RCC 7860 (cell line): ENCODE measurements at regions not wholly inside any gene's neighbourhood (a gene's known extent, or its start where the extent isn't known, plus 50 kb on each side); places are given as distances from the start of the nearest gene placed in this dataset.

Experiments
- DNase-seq: peaks from one replicate; pipeline ENCODE4 v3.0.0-alpha.2; 2015; ENCODE audit warnings: low spot score
- FAIRE-seq: peaks from 2 replicates; lab custom pipeline; 2012; peaks lifted over from hg19 to GRCh38; lab: Jason Lieb, UNC

DNA sequence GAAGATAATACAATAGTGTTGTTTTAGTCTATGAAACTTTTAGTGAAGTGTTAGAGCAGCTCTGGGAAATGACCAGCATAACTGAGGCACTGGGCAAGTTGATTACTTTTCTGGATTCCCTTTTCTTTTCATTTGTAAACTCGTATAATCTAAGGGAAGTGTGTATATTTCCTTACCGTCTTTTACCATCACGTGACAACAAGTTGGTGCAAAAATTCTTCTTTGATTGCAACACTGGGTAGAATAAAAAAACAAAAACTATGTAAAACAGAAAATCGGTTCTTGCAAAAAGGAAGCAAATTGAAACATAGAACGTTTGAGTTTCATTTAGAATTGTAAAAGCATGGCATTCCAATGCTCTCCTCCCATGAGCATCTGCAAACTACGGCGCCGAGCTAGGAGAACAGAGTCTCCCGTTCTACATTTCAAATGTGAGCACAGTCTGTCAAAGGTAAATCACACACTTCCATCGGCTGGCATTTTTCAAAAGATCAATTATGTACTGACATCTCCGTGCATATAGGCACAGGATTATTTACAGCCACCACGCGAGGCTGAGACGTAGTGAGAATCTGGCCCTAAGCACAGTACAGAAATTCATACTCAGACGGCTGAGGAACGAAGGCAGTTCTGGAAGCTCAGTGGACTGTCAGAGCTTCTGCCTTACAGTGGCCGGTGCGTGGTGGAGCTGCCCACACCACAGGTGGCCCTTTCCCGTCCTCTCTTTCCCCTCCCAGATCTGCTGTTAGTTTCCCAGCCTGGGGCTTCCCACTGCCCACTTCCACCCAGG, 314.0 kb downstream of the BMP7 start:
- no peak for FAIRE-seq
- DNase-seq: no peak

DNA sequence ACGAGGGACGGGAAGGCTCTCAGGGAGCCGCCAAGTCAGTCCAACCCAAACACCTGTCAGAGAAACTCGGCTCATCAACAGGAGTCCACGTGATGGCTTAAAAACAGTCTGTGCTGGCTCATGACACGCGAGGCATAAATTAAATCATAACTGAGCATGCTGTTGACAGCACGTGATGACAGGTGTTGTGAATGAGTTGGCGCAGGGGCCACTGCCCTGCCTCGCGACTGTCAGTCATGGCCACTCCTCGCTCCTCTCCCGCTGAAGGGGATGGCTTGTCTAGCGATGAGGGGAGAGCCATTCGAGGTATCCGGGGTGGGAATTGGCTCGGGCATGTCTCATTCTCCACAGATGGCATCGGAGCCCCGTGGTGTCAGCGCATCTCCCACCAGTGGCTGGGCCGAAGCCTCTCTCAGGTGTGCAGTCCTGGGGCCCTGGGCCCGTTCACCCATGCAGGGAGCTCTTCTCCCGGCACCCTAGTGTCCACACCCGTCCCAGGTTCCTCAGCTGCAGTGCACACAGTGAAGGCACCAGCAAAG, 313.3 kb downstream of the BMP7 start:
- DNase-seq (no peak), FAIRE-seq (no peak)

DNA sequence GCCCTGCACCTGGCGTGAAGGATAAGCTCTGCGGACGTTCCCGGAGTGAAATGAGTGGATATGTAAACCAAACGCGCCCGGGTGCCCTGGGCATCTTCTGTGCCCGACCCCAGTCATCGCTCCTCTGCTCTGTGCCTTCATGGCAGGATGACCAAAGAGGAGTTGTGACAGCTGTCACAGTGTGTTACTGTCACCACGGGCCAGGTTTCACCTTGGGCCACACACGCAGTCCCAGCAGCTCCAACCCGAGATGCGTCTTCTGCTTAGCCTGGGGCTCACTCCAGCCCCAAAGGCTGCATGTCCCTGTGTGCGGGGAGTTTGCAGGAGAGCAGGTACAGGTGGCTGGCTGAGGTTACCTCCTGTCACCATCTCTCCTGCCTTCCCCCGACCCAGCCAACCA, 311.6 kb downstream of the BMP7 start:
- no peak for DNase-seq
- FAIRE-seq: no peak

DNA sequence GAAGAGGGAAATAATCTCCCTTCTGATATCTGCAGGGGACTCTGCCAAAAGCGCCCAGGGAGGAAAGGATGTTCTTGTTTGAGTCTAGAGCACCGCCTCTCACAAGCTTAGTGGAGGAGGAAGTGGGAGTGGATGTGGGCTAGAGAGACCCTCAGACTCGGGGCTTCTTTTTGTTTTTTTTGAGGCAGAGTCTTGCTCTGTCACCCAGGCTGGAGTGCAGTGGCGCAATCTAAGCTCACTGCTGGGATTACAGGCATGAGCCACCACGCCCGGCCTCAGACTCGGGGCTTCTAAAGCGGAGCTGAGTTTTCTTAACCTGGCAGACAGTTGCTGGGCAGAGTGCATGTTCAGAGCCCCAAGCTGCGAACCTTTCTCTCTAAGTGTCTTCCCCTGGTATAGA, 310.8 kb downstream of the BMP7 start:
- no peak for FAIRE-seq
- DNase-seq: no peak

DNA sequence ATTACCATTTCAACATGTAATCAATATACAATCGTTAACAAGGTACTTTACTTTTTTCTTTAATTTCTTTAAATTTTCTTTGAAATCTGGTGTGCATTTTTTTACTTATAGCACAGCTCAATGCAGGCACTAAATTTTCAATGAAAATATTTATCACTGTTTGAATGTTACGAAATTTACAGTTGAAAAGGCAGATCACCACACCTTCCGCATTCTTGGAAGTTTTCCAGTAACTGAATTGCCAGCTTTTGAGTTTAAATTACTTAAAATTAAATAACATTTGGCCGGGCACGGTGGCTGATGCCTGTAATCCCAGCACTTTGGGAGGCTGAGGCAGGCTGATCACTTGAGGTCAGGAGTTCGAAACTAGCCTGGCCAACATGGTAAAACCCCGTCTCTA, 309.9 kb downstream of the BMP7 start:
- DNase-seq (no peak), FAIRE-seq (no peak)

DNA sequence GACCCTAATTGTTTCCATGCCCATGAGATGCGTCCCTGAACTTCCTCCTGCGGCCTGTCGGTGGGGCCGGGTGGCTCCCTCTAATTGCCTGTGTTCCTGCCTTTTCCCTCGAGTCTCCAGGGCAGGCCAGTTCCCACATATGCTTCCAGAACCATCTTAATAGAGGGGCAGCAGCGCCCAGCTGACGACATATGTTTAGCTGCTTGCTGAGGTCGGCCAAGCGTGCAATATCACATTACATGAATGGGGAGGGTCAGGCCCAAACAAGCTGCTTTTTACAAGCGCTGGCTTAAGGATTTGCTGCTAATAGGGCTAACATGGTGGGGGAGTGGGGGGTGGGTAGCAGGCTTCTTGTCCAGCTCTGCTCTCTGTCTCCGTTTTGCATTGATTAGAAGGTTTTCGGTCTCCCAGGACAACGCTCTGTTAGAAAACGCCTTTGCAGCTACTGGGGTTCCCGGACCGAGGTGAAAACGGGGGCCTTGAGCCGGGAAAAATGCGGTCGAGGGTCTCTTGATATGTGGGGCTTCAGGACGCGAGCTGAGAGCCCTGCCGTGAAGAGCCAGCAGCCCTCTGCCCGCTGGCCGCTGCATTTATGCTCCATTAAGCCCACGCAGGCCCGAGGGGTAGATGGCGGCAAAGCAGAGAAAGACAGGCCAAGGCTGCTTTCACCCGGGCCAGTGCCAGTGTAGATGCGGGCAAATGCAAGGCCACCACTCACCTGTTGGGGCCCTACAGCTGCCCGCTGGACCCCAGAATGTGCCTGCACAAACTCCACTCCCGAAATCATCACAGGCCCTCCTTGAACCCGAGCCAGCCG, 308.5 kb downstream of the BMP7 start:
- DNase-seq: no peak

DNA sequence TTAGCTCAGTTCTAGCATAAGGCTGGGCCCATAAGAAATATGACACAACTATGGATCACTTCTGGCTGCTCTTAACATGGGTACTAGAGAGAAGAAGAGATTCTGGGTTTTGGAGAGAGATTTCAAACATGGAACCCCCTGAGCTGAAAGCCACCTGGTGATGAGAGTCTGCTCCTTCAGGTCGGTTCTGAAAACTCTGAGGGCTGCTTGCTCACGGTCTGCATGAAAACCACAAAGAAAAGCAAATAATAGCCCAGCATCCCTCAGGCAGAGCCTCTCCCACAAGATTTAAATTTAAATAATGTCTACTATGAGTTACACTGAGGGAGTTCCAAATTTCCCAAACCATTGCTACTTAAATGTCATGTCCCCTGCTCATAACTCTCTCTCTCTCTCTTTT, 301.5 kb downstream of the BMP7 start:
- DNase-seq (no peak), FAIRE-seq (no peak)

More for the DNA sequence above, 308.5 kb downstream of the BMP7 start:
- FAIRE-seq: no peak

DNA sequence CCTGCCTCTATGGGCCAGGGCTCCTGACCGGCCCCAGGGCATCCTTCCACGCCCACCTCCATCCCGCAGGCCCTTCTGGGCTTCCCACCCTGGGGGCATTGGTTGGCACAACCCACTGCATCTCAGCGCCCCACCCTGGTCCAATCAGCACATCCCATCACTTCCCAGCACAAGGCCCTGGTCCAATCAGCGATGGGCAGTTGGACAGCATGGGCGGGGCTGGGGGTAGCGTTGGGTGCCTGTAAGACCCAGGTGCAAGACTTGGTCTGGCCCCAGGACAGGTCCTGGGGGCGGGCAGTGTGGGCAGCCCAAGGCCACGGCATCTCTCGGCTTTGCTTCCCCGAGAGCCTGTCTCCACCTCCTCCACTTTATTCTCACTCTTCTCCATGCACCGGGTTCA, 298.5 kb downstream of the BMP7 start:
- DNase-seq: no peak
- no peak for FAIRE-seq

DNA sequence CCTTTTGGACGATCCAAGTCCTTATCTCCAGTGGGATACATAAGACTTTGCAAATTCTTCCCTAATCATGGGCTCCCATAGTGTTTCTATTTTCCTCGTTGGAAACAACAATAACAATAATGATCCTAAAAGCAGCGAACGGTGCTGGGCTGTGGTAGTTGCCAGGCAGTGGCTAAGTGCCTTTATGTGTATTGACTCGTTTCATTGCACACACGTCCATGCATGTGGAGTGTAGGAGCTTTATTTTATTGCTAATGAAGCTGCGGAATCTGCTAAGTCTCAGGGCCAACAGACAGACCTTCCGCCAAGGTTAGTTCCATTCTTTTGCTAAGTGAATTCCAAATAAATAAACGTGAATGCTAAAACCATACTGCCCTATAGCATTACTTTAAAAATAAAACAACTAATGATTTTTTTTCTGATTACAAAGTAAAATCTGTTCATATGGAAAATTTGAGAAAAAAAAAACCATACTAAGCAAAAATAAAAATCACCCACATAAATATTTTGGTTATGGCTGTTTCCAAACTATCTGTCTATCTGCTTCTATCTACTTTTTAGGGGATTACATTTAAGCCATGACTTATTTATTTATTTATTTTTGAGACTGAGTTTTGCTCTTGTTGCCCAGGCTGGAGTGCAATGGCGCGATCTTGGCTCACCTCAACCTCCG, 297.9 kb downstream of the BMP7 start:
- FAIRE-seq (no peak), DNase-seq (no peak)

DNA sequence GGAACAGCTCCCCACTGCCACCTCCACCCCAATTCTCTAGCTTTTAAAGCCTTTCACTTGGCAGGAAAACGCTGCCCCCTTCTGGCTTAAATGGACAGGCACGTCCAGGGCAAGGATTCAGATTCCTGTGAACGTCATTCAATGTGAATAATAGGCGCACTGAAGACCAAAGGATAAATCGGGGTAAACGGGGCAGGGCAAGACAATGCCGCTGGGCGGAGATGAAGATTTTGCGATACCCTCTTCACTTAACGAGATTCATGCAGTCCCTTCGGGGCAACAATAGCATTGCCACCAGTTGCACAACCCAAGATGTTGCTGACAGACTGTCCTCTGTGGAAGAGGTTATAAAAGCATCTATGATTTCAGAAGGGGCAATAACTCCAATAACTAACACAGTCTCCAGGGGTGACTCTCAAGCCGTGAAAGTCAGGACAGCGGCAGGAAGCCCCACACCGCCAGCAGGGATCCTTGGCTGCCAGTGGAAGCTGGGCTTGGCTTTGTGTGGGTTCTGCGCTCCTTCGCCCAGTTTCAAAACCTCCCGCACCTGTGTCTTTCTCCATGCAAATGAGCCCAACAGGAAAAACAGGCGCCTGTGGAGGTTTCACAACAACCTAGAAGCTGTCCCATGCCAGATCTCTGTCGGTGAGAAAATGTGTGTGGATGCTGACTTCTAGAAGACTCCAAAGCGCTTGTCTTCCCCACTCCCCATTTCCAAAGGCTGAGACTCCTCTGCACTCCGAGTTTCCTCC, 291.8 kb downstream of the BMP7 start:
- FAIRE-seq (no peak), DNase-seq (peak; percentile 23)

DNA sequence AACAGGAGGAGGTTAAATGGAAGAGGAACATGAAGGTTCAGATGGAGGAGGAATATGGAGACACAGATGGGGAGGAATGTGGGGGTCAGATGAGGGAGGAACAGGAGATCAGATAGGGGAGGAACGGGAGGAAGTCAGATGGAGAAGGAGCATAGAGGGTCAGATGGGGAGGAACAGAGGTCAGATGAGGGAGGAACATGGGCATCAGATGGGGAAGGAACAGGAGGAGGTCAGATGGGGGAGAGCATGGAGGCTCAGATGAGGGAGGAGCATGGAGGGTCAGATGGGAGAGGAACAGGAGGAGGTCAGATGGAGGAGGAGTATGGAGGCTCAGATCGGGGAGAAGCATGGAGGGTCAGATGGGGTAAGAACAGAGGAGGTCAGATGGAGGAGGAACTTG, 290.6 kb downstream of the BMP7 start:
- DNase-seq: no peak
- FAIRE-seq: no peak

DNA sequence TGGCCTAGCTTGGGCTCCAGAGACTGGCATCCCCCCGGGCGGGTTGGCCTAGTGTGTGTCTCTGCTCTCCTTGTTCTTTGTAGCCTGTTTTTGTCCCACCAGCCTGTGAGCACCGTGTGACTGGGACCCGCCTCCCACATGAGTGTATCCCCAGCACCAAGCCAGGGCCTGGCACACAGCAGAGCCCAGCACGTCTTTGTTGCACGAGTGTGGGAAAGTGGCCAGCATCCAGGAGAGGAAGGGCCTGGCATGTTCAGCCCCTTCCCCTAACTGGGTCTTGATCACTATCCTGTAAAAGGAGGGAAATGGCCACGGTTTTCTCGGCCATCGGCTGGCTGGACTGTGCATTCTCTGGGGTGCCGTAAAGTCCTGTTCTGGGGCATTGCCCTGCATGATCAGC, 290.1 kb downstream of the BMP7 start:
- no peak for DNase-seq
- FAIRE-seq: no peak

DNA sequence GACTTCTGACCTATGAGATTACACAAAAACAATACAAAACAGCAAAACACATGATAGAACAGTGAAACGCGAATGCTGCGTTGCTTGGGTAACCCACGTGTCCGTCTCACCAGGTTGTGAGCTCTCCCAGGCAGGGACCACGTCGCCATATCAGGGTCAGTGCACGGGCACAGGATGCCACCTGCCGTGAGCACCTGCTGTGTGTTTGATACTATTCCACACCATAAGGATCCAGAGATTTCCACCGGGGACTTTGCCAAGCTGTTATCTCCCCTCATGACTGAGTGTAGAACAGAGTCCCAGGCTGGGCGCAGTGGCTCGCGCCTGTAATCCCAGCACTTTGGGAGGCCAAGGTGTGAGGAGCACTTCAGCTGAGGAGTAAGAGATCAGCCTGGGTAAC, 288.0 kb downstream of the BMP7 start:
- FAIRE-seq: no peak

DNA sequence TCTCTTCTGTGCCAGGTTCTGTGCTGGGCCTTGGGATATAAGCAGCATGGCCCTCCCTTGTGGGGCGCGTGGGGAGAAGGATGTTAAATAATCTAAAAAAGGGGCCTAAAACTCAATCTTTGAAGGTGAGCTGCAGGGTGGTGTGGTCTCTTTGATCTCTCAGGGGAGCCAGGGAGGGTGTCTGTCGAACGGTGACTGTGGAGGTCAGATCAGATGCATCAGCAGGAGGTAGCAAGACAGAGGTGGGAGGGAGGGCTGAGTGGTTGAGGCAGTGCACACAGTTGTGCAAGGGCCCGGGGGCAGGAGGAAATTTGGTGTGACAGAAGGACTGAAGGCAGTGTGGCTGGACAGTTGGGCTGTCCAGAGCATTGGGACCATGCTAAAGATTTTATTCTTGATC, 287.3 kb downstream of the BMP7 start:
- DNase-seq (no peak), FAIRE-seq (no peak)

More for the DNA sequence above, 288.0 kb downstream of the BMP7 start:
- no peak for DNase-seq

DNA sequence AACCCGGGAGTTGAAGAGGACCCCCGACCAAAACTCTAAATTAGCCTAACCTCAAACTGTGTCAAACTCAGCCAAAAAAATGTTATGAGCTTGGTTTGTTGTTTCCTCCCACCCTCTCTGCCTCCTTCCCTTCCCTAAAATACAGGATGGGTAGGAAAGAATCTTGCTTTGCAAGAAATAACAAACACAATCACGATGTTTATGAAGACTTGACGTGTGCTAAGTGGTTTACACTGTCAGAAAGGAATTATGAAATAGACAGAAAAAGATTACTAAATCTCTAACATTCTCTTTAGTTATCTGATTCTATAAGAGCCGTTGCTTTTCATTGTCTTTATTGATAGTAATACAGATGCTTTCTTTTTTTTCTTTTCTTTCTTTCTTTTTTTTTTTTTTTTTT, 285.1 kb downstream of the BMP7 start:
- FAIRE-seq (no peak), DNase-seq (no peak)

DNA sequence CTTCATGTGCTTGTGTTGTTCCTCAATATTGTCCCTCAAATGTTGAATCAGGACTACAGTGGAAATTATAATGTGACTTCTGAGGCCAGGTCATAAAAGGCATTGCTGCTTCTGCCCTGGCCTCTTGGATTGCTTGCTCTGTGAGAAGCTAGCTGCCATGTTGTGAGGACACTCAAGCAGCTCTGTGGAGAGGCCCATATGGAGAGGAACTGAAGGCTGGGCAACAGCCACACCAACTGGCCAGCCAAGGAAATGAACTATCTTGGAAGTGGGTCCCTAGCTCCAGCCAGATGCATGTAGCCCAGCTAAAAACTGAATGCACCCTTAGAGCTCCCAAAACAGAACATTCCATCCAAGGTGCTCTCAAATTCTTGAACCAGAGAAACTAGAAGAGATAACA, 282.6 kb downstream of the BMP7 start:
- DNase-seq (no peak), FAIRE-seq (no peak)

DNA sequence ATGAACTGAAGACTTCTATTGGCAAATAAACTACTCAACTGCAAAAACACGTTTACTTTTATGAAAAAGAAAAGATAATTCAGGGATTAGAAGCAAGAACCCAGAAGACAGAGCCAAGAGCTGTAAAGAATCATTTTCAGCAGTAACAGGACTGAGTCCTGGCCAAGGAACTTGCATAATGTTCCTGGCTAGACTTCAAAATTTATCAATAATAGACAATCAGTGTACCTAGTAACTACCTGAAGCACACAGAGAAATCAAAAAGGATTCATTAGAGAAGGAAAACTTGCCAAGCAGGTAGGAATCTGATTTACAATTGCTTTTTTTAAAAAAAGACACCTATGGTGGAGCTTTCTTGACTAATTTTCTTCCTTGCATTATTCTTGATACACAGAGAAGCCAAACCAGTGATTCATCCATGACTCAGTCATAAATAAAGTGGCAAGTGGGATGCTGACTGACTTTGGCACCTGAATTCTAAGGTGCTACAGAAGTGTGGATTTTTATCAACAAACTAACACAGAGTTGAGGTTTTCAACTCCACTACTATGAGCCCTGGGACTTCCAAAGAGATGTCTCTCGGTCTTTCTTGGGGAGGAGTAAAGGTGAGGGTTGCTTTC, 281.3 kb downstream of the BMP7 start:
- DNase-seq (peak; percentile 62), FAIRE-seq (peak; percentile 75)

DNA sequence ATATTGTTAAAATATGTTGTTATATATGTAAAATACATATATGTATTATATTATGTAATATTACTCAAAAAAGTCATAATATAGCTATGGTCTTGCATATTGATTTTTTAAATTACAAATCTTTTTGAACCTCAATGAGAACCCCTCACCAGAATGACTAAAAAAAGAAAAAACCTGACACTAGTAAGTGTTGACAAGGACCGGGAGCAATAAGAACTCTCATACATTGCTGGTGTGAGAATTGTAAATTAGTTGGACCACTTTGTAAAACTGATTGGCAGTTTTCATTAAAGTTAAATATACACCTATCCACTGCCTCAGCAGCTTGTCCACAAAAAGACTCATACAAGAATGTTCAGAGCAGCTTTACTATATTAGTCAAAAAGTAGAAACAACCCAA, 280.0 kb downstream of the BMP7 start:
- FAIRE-seq (no peak), DNase-seq (no peak)

DNA sequence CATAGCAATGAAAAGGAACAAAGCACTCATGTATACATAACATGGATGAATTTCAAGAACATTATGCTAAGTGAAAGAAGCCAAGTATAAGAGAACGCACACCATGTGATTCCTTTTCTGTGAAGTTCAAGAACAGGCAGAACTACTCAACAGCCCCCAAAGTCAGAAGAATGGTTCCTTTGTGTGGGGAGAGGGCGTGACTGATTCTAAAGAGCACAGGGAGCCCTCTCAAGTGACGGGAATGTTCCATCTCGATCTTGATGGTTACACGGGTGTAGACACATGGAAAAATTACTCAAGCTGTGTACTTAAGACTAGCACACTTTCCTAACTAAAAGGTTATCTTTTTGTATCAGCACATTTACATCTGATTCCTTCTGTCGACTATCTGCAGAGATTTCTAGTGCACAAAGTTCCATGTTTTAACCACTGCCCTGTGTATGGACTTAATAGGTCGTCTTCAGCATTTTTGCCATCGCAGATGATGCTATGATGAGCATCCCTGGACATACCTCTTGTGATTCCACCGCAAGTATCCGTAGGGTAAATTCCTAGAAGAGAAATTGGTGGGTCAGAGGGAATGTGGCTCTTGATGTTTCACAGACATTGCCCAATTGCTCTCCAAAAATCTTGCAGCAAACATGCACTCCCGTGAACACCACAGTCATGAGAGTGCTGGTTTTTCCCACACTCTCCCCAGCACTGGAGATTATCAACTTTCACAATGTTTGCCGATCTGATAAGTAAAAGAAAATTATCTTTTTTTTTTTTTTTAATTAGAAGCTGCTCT, 279.3 kb downstream of the BMP7 start:
- FAIRE-seq: no peak
- DNase-seq: no peak

DNA sequence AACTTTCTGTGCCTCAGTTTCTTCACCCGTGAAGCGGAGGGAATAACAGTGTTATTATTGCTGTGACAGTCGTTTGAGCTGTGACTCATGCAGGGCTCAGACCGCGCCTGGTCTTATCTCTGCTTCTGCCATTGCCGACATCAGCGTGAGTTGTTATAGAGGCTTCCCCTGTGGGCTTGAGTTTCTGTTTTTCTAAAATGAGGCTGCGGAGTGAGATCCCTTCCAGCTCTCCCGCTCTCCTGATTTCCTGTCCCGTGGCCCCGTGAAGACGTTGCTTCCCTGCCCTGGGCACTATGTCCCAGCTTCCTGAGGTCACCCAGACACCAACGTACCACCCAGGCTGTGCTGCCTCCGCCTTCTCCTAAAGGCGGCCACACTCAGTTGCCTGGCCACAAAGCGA, 278.5 kb downstream of the BMP7 start:
- DNase-seq (peak; percentile 55), FAIRE-seq (no peak)
